WI38 (cell line): ENCODE measurements at regions not wholly inside any gene's neighbourhood (a gene's known extent, or its start where the extent isn't known, plus 50 kb on each side); places are given as distances from the start of the nearest gene placed in this dataset.

Source experiments
- H3K4me3 ChIP-seq: 2 replicates; pipeline ENCODE4 v1.5.1; 2011; ENCODE audit warnings: low read depth, mild to moderate bottlenecking, control low read depth, low read length
- TF ChIP-seq, protein P1 (sequence below): IDR thresholded peaks from 2 replicates; pipeline ENCODE4 v1.5.1; 2012; ENCODE audit warnings: low read depth, mild to moderate bottlenecking, control low read depth, low read length

DNA sequence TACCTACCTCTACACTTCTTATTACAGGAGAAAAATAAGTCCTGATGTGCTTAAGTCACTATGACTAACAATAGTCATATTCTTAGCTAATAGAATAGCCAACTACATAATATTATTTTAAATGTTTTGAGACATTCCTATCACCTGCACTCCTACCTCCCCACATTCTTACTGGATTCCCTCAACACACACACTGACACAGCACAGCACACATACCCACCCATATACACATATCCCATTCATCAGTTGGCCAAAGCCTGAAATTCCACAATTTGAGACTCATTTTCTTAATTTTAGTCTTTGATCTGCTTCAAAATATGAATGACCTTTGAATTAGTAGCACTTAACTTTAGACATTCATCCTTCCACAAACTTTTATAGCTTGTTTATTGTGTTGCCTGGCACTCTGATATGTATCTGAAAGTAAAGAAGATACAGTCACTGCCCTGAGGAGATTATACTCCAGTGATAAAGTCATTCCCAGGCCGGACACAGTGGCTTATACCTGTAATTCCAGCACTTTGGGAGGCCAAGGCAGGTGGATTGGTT lies 168.3 kb upstream of the RASA1 start:
- TF ChIP-seq, protein P1, sequence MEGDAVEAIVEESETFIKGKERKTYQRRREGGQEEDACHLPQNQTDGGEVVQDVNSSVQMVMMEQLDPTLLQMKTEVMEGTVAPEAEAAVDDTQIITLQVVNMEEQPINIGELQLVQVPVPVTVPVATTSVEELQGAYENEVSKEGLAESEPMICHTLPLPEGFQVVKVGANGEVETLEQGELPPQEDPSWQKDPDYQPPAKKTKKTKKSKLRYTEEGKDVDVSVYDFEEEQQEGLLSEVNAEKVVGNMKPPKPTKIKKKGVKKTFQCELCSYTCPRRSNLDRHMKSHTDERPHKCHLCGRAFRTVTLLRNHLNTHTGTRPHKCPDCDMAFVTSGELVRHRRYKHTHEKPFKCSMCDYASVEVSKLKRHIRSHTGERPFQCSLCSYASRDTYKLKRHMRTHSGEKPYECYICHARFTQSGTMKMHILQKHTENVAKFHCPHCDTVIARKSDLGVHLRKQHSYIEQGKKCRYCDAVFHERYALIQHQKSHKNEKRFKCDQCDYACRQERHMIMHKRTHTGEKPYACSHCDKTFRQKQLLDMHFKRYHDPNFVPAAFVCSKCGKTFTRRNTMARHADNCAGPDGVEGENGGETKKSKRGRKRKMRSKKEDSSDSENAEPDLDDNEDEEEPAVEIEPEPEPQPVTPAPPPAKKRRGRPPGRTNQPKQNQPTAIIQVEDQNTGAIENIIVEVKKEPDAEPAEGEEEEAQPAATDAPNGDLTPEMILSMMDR, result no peak
- no peak overlapping the region for H3K4me3 ChIP-seq

DNA sequence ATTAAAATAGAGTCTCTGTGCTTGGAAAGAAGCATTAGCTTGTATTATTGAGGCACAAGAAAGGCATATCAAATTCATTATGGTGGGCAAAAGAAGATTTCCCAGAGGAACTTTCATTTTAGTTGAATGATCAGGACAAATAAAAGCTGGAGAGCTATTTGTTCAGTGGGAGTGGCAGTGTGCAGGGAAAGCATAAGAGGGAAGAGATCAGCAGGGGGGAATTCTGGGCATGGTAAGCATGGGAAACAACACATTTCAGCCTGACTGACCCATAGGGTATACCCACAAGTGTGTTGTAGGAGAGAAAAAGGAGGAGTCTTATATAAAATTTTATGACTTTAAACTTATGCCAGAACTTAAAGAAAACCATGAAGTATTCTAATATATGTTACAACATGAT lies 167.7 kb upstream of the RASA1 start:
- TF ChIP-seq, protein P1, result no peak
- H3K4me3 ChIP-seq, result no peak overlapping the region

DNA sequence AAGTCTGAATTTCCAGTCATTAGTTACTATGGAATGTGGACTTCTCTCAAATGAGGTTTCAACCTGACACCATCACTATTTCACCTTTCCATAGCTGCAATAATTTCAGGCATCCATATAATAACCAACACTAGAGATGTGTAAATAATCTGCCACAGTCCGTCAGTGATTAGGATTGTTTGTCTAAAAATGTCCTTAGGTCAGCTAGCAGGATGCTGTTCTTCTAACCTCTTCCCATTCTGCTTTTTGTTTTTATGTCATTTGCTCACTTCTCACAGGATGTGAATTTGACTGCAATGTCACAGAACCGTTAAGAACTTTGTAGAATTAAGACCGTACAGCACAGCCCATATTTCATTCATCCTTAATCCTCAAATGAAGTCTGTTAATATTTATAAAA lies 166.4 kb upstream of the RASA1 start:
- TF ChIP-seq, protein P1, result no peak
- H3K4me3 ChIP-seq, result no peak overlapping the region

DNA sequence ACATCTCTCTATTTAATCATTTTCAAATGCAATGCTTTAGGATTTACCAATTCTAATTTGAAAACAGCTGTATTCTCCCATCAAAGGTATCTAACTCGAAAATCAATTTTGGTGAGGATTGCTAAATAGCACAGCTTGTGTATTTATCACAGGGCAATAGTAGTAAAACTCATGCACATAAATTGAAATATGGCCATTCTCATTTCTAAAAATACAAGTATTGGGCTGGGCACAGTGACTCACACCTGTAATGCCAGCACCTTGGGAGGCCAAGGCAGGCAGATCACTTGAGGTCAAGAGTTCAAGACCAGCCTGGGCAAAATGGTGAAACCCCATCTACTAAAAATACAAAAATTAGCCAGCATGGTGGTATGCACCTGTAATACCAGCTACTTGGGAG lies 164.8 kb upstream of the RASA1 start:
- TF ChIP-seq, protein P1, result no peak
- no peak overlapping the region for H3K4me3 ChIP-seq

DNA sequence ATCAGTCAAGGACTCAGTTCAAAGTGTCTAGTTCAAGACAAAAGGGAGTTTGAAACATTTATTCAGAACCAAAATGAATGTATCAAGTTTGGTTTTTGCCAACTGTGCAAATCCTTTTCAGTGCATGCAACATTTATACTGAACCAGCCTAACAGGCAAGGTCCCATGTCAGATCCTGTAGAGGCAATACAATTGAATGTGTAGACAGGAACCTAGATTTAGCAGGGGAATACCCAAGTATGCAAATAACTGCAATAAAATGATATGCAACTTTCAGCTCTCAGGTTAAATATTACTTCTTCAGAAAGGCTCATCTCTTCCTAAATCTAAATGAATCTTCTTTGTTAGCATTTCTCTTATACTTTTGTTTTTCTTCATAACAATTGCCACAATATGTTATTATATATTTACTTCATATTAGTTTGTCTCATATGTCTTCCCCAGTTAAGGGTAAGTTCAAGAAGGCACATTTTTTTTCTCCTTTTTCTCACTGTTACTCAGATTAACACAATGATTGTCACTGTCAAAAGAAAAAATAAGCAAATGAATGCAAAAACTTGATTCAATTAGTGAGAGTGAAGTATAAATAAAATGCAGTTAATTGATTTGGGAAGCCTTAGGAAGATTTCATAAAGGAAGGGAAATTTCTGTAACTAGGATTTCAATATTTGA lies 163.9 kb upstream of the RASA1 start:
- no peak overlapping the region for H3K4me3 ChIP-seq
- TF ChIP-seq, protein P1, result no peak

DNA sequence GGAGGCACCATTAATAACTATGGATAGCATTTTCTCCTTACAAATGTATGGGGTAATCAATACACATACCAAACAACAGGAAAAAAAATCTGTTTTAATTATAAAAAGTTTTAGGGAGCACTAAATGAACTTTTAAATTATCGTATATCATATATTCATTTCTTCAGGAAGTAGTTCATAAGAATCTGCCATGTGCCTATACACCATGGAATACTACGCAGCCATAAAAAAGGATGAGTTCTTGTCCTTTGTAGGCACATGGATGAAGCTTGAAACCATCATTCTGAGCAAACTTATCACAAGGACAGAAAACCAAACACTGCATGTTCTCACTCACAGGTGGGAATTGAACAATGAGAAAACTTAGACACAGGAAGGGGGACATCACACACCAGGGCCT lies 162.1 kb upstream of the RASA1 start:
- TF ChIP-seq, protein P1, result no peak
- no peak overlapping the region for H3K4me3 ChIP-seq

DNA sequence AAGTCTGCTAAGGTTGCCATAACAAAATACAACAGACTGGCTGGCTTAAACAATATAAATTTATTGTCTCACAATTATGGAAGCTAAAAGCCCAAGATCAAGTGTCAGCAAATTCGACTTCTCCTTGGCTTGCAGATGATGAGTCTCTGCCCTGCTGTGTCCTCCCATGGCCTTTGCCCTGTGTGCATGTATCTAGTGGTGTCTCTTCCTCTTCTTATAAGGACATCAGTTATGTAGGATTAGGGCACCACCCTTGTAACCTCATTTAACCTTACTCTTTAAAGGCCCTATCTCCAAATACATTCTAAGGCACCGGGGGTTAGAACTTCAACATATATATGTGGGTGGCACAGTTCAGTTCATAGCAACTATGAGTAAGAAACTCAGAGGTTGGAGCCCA lies 157.9 kb upstream of the RASA1 start:
- no peak overlapping the region for H3K4me3 ChIP-seq
- TF ChIP-seq, protein P1, result no peak
